PC-3 (cell line): ENCODE measurements at regions not wholly inside any gene's neighbourhood (a gene's known extent, or its start where the extent isn't known, plus 50 kb on each side); places are given as distances from the start of the nearest gene placed in this dataset.

Experiments used
- ATAC-seq: fragments of 200-7000 bp; cut with Tn5 transposase; 2 replicates; pipeline ENCODE4 v1.9.1; 2020; ENCODE audit warnings: mild to moderate bottlenecking, moderate library complexity
- BruUV-seq: library from RNA; stranded (reverse); fragments of 400-500 nt; replicated peaks from 2 replicates; lab custom pipeline; 2021; lab: Mats Ljungman, UMichigan
- CTCF ChIA-PET: fragments of 300-600 bp; sonication (Branson Sonifier 250); formaldehyde crosslinking; loops from one replicate; lab custom pipeline; 2022; ENCODE audit warnings: antibody characterized with exemption; lab: Charles Lee
- POLR2A ChIA-PET: fragments of 300-600 bp; sonication (Branson Sonifier 250); formaldehyde crosslinking; loops from one replicate; lab custom pipeline; 2022; ENCODE audit warnings: antibody characterized with exemption; ENCODE audit not compliant: unreplicated experiment; lab: Charles Lee
- DNase-seq: peaks from one replicate; pipeline ENCODE4 v3.0.0-alpha.2; 2015
- H2AFZ ChIP-seq: fragments of 300-600 bp; sonication (generic); 2 replicates; pipeline ENCODE4 v1.6.0; 2016; ENCODE audit warnings: antibody characterized with exemption, low read length
- H3F3A ChIP-seq: fragments of 300-600 bp; sonication (generic); one replicate; pipeline ENCODE4 v1.6.0; 2017; ENCODE audit warnings: antibody characterized with exemption, low read length, control low read depth, mild to moderate bottlenecking; ENCODE audit not compliant: unreplicated experiment
- H3K27ac ChIP-seq: fragments of 300-600 bp; sonication (generic); 2 replicates; pipeline ENCODE4 v1.5.1; 2016; ENCODE audit warnings: mild to moderate bottlenecking, low read length
- H3K27me3 ChIP-seq: fragments of 300-600 bp; sonication (generic); 2 replicates; pipeline ENCODE4 v1.6.1; 2016; ENCODE audit warnings: low read length, mixed read lengths
- H3K36me3 ChIP-seq: fragments of 300-600 bp; sonication (generic); 2 replicates; pipeline ENCODE4 v1.6.1; 2016; ENCODE audit warnings: low read depth, mixed run types, low read length, mixed read lengths
- H3K4me1 ChIP-seq: fragments of 300-600 bp; sonication (generic); 2 replicates; pipeline ENCODE4 v1.5.1; 2016; ENCODE audit warnings: low read length; ENCODE audit not compliant: insufficient read depth
- H3K4me2 ChIP-seq: fragments of 300-600 bp; sonication (generic); 2 replicates; pipeline ENCODE4 v1.6.0; 2016; ENCODE audit warnings: low read length
- H3K4me3 ChIP-seq: fragments of 300-600 bp; sonication (generic); 2 replicates; pipeline ENCODE4 v1.5.1; 2016; ENCODE audit warnings: mild to moderate bottlenecking, low read length, mixed read lengths
- H3K79me2 ChIP-seq: fragments of 300-600 bp; sonication (generic); 2 replicates; pipeline ENCODE4 v1.6.1; 2017; ENCODE audit warnings: low read length, mixed read lengths
- H3K9ac ChIP-seq: fragments of 300-600 bp; sonication (generic); 2 replicates; pipeline ENCODE4 v1.6.0; 2016; ENCODE audit warnings: mild to moderate bottlenecking, low read length
- H3K9me2 ChIP-seq: fragments of 300-600 bp; sonication (generic); replicated peaks from 2 replicates; pipeline ENCODE4 v1.6.1; 2016; ENCODE audit warnings: mixed run types, low read length, mixed read lengths
- H3K9me3 ChIP-seq: fragments of 300-600 bp; sonication (generic); 2 replicates; pipeline ENCODE4 v1.6.1; 2016; ENCODE audit warnings: low read length, mixed read lengths
- H4K20me1 ChIP-seq: fragments of 300-600 bp; sonication (generic); 2 replicates; pipeline ENCODE4 v1.6.1; 2016; ENCODE audit warnings: low read length, mixed read lengths
- EZH2 ChIP-seq: fragments of 300-600 bp; sonication (generic); IDR thresholded peaks from one replicate; pipeline ENCODE4 v1.6.1; 2017; ENCODE audit warnings: antibody characterized with exemption, mild to moderate bottlenecking, low read length; ENCODE audit not compliant: unreplicated experiment
- EZH2phosphoT487 ChIP-seq: fragments of 300-600 bp; sonication (generic); IDR thresholded peaks from 2 replicates; pipeline ENCODE4 v1.6.1; 2018; ENCODE audit warnings: mild to moderate bottlenecking, antibody characterized with exemption, low read length, borderline replicate concordance
- intact Hi-C: fragments of 100-400 bp; cut with micrococcal nuclease; formaldehyde crosslinking; loops from 2 replicates; pipeline ENCODE4 v1.9.0; 2023
- TF ChIP-seq, protein P1 (sequence below): fragments of 300-600 bp; sonication (generic); conservative IDR thresholded peaks from 2 replicates; pipeline ENCODE4 v1.5.1; 2017; ENCODE audit warnings: antibody characterized with exemption, low read depth, mild to moderate bottlenecking, low read length

DNA sequence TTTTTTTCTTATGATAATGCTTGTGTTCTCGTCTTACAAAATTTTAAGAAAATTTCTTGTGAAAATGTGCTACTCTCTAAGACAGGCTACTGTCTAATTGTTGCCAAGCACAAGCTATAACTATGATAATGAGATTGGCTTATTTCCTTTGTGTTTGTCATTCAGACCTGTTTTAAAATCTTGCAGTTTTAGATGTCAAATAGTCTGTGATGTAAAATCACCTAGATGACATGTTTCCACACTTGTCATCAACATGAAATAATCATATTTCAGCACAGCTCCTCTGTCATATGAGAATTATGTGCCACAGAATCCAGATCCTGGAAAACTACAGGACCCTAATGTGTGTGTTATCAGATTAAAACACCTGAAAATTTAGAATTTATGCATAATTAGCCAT is 539.7 kb downstream of the USP25 start:
- Histone ChIP-seq H2AFZ (no peak overlapping the region), H3K27me3 (peaks cover 27% of the 10 kb centered on the region; the same call in 1 of the 2 replicates), H3K4me3 (no peak overlapping the region), H3K4me2 (no peak overlapping the region), H3K4me1 (no peaks in the 10 kb centered on the region), H3F3A (no peaks in the 10 kb centered on the region), H3K9me2 (no peaks in the 10 kb centered on the region), H3K9ac (no peak overlapping the region), H3K79me2 (no peaks in the 10 kb centered on the region), H3K36me3 (no peaks in the 10 kb centered on the region), H3K27ac (no peak overlapping the region), H4K20me1 (no peaks in the 10 kb centered on the region), H3K9me3 (no peaks in the 10 kb centered on the region)
- DNase-seq (no peak), ATAC-seq (no peak)
- ChIA-PET POLR2A (no interaction called here), CTCF (no interaction called here)
- no peak for TF ChIP-seq EZH2phosphoT487
- intact Hi-C loops = loop anchor here (5.0 kb wide), 1 partner anchor 77 kb away; no protein-coding TSS in a partner anchor
- BruUV-seq = no TSS peak

DNA sequence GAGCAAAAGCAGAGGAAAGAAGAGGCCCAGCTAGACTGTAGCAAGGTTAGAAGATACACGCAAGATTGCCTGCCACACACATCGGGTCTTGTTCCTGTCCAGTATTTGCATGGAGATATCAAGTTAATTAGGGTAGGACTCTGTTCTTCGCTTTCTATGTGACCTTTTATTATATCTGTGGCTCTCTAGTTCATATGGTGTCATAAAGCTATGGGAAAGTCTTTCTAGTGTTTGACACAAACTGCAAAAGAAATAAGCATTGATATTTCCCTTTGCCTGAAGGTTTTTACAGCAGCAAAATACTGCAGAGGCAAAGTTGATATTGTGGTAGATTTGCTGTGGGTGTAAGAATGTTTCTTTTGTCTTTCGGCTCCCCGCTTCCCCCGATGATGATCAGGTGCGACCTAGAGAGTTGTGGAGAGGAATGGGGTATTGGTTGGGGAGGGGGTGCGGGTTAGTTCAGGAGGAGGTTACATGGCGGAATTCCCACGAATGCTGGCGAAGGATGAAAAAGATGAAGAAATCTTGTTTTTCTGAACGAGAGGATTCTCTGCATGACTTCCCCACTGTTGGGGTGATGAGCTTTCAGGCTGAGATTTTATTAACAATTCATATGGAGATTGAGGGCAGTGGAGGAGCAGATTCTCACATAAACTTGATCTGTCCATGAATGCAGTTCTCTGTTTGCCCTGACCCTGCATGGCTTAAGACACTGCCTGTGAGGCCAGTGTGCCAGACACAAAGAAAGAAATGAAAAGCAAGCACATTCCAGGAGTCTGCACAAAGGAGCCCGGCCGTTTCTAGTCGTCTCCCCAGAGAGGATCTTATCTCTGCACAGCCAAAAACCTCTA is 550.2 kb downstream of the USP25 start:
- H3K9ac ChIP-seq = no peak overlapping the region
- H3K9me2 ChIP-seq = no peaks in the 10 kb centered on the region
- intact Hi-C loops = no loop called here
- no peak overlapping the region for H2AFZ ChIP-seq
- no peaks in the 10 kb centered on the region for H3K79me2 ChIP-seq
- H3K27ac ChIP-seq = no peak overlapping the region
- no peaks in the 10 kb centered on the region for H4K20me1 ChIP-seq
- POLR2A ChIA-PET = no interaction called here
- no peaks in the 10 kb centered on the region for H3K36me3 ChIP-seq
- H3K4me3 ChIP-seq = no peak overlapping the region
- no peak overlapping the region for H3K4me2 ChIP-seq
- no TSS peak for BruUV-seq
- H3K4me1 ChIP-seq = no peaks in the 10 kb centered on the region
- ATAC-seq (no peak; the same call in none of the 2 replicates), DNase-seq (no peak)
- H3K9me3 ChIP-seq = no peaks in the 10 kb centered on the region
- peaks cover 46% of the 10 kb centered on the region for H3K27me3 ChIP-seq
- TF ChIP-seq, protein P1, sequence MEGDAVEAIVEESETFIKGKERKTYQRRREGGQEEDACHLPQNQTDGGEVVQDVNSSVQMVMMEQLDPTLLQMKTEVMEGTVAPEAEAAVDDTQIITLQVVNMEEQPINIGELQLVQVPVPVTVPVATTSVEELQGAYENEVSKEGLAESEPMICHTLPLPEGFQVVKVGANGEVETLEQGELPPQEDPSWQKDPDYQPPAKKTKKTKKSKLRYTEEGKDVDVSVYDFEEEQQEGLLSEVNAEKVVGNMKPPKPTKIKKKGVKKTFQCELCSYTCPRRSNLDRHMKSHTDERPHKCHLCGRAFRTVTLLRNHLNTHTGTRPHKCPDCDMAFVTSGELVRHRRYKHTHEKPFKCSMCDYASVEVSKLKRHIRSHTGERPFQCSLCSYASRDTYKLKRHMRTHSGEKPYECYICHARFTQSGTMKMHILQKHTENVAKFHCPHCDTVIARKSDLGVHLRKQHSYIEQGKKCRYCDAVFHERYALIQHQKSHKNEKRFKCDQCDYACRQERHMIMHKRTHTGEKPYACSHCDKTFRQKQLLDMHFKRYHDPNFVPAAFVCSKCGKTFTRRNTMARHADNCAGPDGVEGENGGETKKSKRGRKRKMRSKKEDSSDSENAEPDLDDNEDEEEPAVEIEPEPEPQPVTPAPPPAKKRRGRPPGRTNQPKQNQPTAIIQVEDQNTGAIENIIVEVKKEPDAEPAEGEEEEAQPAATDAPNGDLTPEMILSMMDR = no peak
- TF ChIP-seq EZH2phosphoT487 = no peak
- no peak for TF ChIP-seq EZH2
- no peaks in the 10 kb centered on the region for H3F3A ChIP-seq
- CTCF ChIA-PET = no interaction called here

DNA sequence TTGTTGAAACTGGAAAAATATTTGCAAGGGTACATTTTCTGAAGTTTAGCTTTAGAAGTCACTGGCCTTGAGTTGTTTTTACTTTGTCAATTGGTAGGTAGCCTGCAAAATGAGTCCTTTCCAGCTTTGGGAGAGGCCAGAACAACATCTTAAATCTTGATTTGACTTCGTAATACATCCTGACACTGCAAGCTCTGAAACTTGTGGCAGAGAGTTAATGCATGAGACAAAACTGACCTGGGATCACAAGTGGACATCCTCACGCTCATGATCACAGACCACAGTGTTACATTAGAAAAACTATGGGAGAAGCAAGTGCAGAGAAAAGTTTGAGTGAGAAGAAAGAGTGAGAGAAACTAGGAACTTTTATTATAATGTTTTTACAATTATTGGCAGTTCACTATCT is 550.9 kb downstream of the USP25 start:
- POLR2A ChIA-PET = no interaction called here
- no peaks in the 10 kb centered on the region for H3F3A ChIP-seq
- H3K36me3 ChIP-seq = no peaks in the 10 kb centered on the region
- H3K4me1 ChIP-seq = no peaks in the 10 kb centered on the region
- CTCF ChIA-PET = no interaction called here
- no peak overlapping the region for H2AFZ ChIP-seq
- intact Hi-C loops = no loop called here
- no peak overlapping the region for H3K4me2 ChIP-seq
- DNase-seq = no peak
- no peak overlapping the region for H3K4me3 ChIP-seq
- no peak for TF ChIP-seq EZH2phosphoT487
- TF ChIP-seq, protein P1 = no peak
- TF ChIP-seq EZH2 = no peak
- H3K27me3 ChIP-seq = peaks cover 51% of the 10 kb centered on the region
- no peak overlapping the region for H3K27ac ChIP-seq
- no peaks in the 10 kb centered on the region for H3K79me2 ChIP-seq
- H3K9me3 ChIP-seq = no peaks in the 10 kb centered on the region
- no peak for ATAC-seq
- BruUV-seq = no TSS peak
- no peaks in the 10 kb centered on the region for H4K20me1 ChIP-seq
- H3K9me2 ChIP-seq = no peaks in the 10 kb centered on the region
- no peak overlapping the region for H3K9ac ChIP-seq
